Transverse colon (tissue), 4 donors: ENCODE measurements at regions not wholly inside any gene's neighbourhood (a gene's known extent, or its start where the extent isn't known, plus 50 kb on each side); places are given as distances from the start of the nearest gene placed in this dataset.

ENCODE experiments used
- DNase-seq: peaks from one replicate; pipeline ENCODE4 v3.0.0-alpha.2; 2019
- H3K27ac ChIP-seq, 4 donors: fragments of 200-600 bp; sonication (generic); 2 replicates each; pipeline ENCODE4 v1.5.1; 2016 to 2018; ENCODE audit warnings: inconsistent platforms in 4 of 4
- H3K27me3 ChIP-seq: fragments of 200-600 bp; sonication (generic); 2 replicates; pipeline ENCODE4 v1.5.1; 2017; ENCODE audit warnings: inconsistent platforms
- H3K36me3 ChIP-seq, 4 donors: fragments of 200-600 bp; sonication (generic); 2 replicates each; pipeline ENCODE4 v1.5.1; 2017 to 2019; ENCODE audit warnings: inconsistent platforms in 4 of 4
- H3K4me1 ChIP-seq, 4 donors: fragments of 200-600 bp; sonication (generic); 2 replicates each; pipeline ENCODE4 v1.5.1; 2017 to 2020; ENCODE audit warnings: inconsistent platforms in 4 of 4
- H3K4me3 ChIP-seq, 4 donors: fragments of 200-600 bp; sonication (generic); 1 replicate in 1 of 4; 2 replicates in 3 of 4; pipeline versions ENCODE4 v1.5.1 to v1.6.1; 2017 to 2019; ENCODE audit warnings: inconsistent platforms in 4 of 4
- H3K9me3 ChIP-seq, 2 donors: fragments of 200-600 bp; sonication (generic); 2 replicates each; pipeline ENCODE4 v1.5.1; 2017 to 2019; ENCODE audit warnings: inconsistent platforms in 2 of 2
- EP300 ChIP-seq: sonication (generic); formaldehyde crosslinking; IDR thresholded peaks from one replicate; pipeline ENCODE4 v1.6.1; 2017; ENCODE audit warnings: antibody characterized with exemption, low read depth
- POLR2A ChIP-seq: fragments of 450-650 bp; IDR thresholded peaks from one replicate; pipeline ENCODE4 v1.6.1; 2016; ENCODE audit warnings: antibody characterized with exemption, mild to moderate bottlenecking, moderate library complexity
- POLR2AphosphoS5 ChIP-seq, 3 donors: sonication (generic); formaldehyde crosslinking; IDR thresholded peaks; one replicate each; pipeline ENCODE4 v1.6.1; 2016; ENCODE audit warnings: antibody characterized with exemption in 3 of 3
- WGBS, 2 donors: methylation state at CpG; one replicate each; pipeline ENCODE4 v1.1.5; 2018; ENCODE audit warnings: low coverage in 1 of 2; 5-methylcytosine and 5-hydroxymethylcytosine counted together
- in situ Hi-C, 4 donors: fragments of 200-750 bp; cut with MboI; loops; one replicate each; pipeline versions ENCODE4 v1.15.0 to v1.15.1; 2017; ENCODE audit warnings: low sequenced_read_pairs in 3 of 4, low pct_ligation_motif_present in 1 of 4, low pct_unique_long_range_greater_than_20kb in 1 of 4
- intact Hi-C: fragments of 100-400 bp; cut with DNase I; formaldehyde crosslinking; loops from one replicate; pipeline ENCODE4 v1.15.1; 2023; ENCODE audit warnings: low total_unique reads
- TF ChIP-seq, protein P1 (sequence below), 5 experiments: fragments of 200-600 bp in 3 of 5; fragments of 450-650 bp in 2 of 5; sonication (generic) in 3 of 5; IDR thresholded peaks; 1 replicate in 2 of 5; 2 replicates in 3 of 5; pipeline ENCODE4 v1.5.1; 2016 to 2017; ENCODE audit warnings: antibody characterized with exemption in 5 of 5, inconsistent platforms in 3 of 5, mild to moderate bottlenecking in 2 of 5, moderate library complexity in 1 of 5

DNA sequence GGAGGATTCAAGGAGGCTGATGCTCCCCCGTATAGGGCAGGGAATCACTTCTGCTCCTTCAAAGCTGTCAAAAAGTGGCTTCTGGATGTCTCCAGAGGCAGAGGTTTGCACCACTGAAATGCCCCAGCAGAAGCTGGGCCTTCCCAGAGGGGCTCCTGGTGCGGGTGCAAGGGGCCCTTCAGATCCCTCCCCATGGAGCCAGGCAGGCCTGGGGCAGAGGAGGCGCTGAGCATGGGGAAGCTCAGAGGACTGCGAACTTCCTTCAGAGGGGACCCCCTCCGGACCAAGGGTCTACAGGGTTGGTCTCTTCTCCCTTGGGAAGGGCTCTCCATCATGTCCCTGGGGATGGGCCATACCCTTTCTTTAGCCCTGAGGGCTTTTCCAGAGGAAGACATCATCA is 341.2 kb downstream of the DYSF start:
- Histone ChIP-seq H3K4me3 (no peak overlapping the region), H3K36me3 (no peaks in the 10 kb centered on the region), H3K9me3 (no peaks in the 10 kb centered on the region), H3K27ac (no peak overlapping the region), H3K27me3 (no peaks in the 10 kb centered on the region), H3K4me1 (no peaks in the 10 kb centered on the region)
- in situ Hi-C loops: no loop called here
- 85% methylated on average over 3 of the region's 5 CpGs; no CpG with 5 or more reads in 1 of the 2 donors for WGBS, 2 donors
- no peak for DNase-seq
- intact Hi-C loops: no loop called here
- TF ChIP-seq, protein P1, sequence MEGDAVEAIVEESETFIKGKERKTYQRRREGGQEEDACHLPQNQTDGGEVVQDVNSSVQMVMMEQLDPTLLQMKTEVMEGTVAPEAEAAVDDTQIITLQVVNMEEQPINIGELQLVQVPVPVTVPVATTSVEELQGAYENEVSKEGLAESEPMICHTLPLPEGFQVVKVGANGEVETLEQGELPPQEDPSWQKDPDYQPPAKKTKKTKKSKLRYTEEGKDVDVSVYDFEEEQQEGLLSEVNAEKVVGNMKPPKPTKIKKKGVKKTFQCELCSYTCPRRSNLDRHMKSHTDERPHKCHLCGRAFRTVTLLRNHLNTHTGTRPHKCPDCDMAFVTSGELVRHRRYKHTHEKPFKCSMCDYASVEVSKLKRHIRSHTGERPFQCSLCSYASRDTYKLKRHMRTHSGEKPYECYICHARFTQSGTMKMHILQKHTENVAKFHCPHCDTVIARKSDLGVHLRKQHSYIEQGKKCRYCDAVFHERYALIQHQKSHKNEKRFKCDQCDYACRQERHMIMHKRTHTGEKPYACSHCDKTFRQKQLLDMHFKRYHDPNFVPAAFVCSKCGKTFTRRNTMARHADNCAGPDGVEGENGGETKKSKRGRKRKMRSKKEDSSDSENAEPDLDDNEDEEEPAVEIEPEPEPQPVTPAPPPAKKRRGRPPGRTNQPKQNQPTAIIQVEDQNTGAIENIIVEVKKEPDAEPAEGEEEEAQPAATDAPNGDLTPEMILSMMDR (IDR thresholded peaks at IDR 0.05): no peak
- TF ChIP-seq EP300 (no peak), POLR2A (no peak), POLR2AphosphoS5 (IDR thresholded peaks at IDR 0.05) (no peak)

DNA sequence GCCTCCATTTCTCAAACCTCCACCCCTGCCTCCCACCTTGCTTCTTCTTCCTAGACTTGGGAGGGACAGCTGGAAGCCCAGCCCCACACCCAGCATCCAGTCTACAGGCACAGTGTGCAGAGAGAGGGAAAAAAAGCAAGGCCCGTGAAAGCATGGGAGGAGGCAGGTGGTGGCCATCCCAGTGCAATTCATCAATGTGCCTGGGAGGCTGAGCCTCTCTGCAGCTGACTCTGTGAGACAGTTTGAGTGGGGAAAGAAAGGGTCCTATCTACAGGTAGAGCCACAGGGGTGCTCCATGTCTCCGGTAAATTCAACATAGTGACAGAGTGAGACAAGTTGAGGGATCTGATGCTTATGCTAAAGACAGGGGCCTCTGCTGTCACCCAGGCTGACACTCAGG is 340.6 kb downstream of the DYSF start:
- in situ Hi-C loops (no loop called here), intact Hi-C loops (no loop called here)
- Histone ChIP-seq H3K36me3 (no peaks in the 10 kb centered on the region), H3K27me3 (no peaks in the 10 kb centered on the region), H3K4me1 (no peaks in the 10 kb centered on the region), H3K4me3 (no peak overlapping the region), H3K27ac (no peak overlapping the region), H3K9me3 (no peaks in the 10 kb centered on the region)
- DNase-seq: no peak
- TF ChIP-seq POLR2A: no peak
- TF ChIP-seq POLR2AphosphoS5 (IDR thresholded peaks at IDR 0.05): no peak
- no peak for TF ChIP-seq EP300
- TF ChIP-seq, protein P1 (IDR thresholded peaks at IDR 0.05): no peak
- WGBS, 2 donors: 89 to 90% methylated on average over 1 to 2 of the region's 2 CpGs

DNA sequence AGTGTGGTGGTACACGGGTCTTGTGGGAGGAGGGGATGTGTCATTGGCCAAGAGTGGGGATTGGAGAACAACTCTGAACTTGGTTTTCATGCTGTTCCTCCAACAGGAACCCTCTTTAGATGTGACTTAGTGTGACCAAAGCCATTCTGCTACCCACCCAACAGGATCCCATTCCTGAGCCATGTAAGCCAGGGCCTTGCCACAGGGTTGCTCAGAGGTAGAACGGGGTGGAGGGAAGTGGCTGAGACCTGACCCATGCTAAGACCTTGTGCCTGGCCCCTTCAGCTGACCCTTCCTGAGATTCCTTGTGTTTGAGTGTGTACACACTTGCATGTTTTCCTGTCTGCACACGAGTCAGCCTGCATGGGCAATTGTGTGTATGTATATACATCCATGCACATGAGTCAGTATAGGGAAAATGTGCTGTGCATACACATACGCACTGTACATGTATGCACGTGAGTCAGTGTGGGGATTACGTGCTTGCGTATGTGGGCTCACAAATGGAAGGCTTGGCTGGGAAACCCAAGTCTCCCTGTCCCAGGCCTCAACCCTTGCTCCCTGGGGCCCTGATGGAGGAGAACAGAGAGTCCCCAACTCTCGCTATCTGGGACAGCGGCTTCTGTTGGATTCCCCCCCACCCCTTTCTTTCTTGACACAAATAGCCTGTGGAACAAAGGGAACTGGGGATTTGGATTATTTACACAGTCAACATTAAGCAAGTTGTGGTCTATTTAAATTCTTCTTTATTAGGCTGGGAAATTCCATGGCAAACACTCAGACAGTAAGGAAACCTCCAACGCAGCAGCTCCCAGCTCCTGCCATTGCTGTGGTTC is 339.8 kb downstream of the DYSF start:
- Histone ChIP-seq H3K4me3 (no peak overlapping the region), H3K36me3 (no peaks in the 10 kb centered on the region), H3K4me1 (no peaks in the 10 kb centered on the region), H3K27me3 (no peaks in the 10 kb centered on the region), H3K27ac (no peak overlapping the region), H3K9me3 (no peaks in the 10 kb centered on the region)
- intact Hi-C loops: no loop called here
- TF ChIP-seq EP300 (no peak), POLR2AphosphoS5 (IDR thresholded peaks at IDR 0.05) (no peak), POLR2A (no peak)
- TF ChIP-seq, protein P1 (IDR thresholded peaks at IDR 0.05): no peak
- in situ Hi-C loops: no loop called here
- no peak for DNase-seq
- WGBS, 2 donors: 60 to 75% methylated on average over 3 to 10 of the region's 10 CpGs

DNA sequence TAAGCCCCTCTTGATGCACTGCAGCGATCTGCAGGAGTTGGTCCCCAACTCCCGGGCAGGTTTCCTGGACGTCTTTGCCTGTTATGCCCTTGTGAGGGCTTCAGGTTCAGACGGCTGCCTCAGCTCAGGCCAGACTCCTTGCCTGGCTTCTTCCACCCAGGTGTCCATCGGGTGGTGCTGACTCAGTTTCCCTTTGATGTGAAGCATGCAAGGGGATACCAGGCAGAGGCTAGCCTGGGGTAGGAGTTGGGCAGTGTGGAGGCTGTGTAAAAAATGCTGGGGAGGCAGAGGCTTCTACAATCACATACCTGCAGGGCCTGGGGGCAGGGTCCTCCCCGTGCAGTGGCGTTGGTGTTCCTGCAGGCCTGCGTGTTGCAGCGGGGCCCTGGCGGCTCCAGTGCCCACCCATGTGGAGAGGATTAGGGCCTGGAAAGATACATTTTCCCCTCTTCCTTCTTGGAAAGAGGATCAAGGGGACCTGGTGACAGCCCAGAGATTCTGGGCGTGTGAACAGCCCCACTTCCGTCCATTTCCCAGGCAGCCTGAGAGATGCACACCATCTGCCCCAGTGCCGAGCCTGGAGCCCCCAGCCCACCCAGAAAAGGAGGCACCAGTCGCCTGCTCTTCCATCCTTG is 338.3 kb downstream of the DYSF start:
- TF ChIP-seq, protein P1 (IDR thresholded peaks at IDR 0.05): no peak
- TF ChIP-seq EP300: no peak
- TF ChIP-seq POLR2A: no peak
- no peak for TF ChIP-seq POLR2AphosphoS5 (IDR thresholded peaks at IDR 0.05)
- H3K36me3 ChIP-seq: no peaks in the 10 kb centered on the region
- no peak overlapping the region for H3K27ac ChIP-seq
- no peak overlapping the region for H3K4me3 ChIP-seq
- H3K9me3 ChIP-seq: no peaks in the 10 kb centered on the region
- 88 to 100% methylated on average over 1 to 14 of the region's 14 CpGs for WGBS, 2 donors
- no peaks in the 10 kb centered on the region for H3K4me1 ChIP-seq
- in situ Hi-C loops (no loop called here), intact Hi-C loops (no loop called here)
- no peak for DNase-seq
- H3K27me3 ChIP-seq: no peaks in the 10 kb centered on the region
